HG02588 (cell line): ENCODE measurements at regions not wholly inside any gene's neighbourhood (a gene's known extent, or its start where the extent isn't known, plus 50 kb on each side); places are given as distances from the start of the nearest gene placed in this dataset.

ENCODE experiments used
- ATAC-seq: cut with Tn5 transposase; IDR thresholded peaks from one replicate; pipeline ENCODE4 v1.9.1; 2021; ENCODE audit warnings: mild to moderate bottlenecking, moderate library complexity; ENCODE audit not compliant: unreplicated experiment

- no peak for ATAC-seq
Observed at GRCh38 chr22:49325531-49326395, 501.9 kb downstream of the BRD1 start.

GRCh38 chr22:49324527-49325491, 502.9 kb downstream of the BRD1 start:
- no peak for ATAC-seq

- ATAC-seq: no peak
Observed at GRCh38 chr22:49323751-49324415, 503.8 kb downstream of the BRD1 start.

- ATAC-seq: no peak
Observed at GRCh38 chr22:49322861-49323622, 504.6 kb downstream of the BRD1 start.

- ATAC-seq: no peak
Observed at GRCh38 chr22:49322231-49322630, 505.4 kb downstream of the BRD1 start.

- no peak for ATAC-seq
Observed at GRCh38 chr22:49321477-49322055, 506.1 kb downstream of the BRD1 start.

GRCh38 chr22:49320714-49321476, 506.8 kb downstream of the BRD1 start:
- ATAC-seq: no peak

- ATAC-seq: no peak
Observed at GRCh38 chr22:49317369-49317768, 510.3 kb downstream of the BRD1 start.

GRCh38 chr22:49312601-49313000, 515.1 kb downstream of the BRD1 start:
- no peak for ATAC-seq

GRCh38 chr22:49310354-49310753, 517.3 kb downstream of the BRD1 start:
- ATAC-seq: no peak

GRCh38 chr22:49308300-49308699, 519.4 kb downstream of the BRD1 start:
- ATAC-seq: no peak

- ATAC-seq: no peak
Observed at GRCh38 chr22:49307870-49308269, 519.8 kb downstream of the BRD1 start.

GRCh38 chr22:49307481-49307830, 520.2 kb downstream of the BRD1 start:
- no peak for ATAC-seq

- ATAC-seq: no peak
Observed at GRCh38 chr22:49306632-49307480, 520.8 kb downstream of the BRD1 start.

GRCh38 chr22:49305966-49306631, 521.6 kb downstream of the BRD1 start:
- no peak for ATAC-seq

GRCh38 chr22:49305214-49305965, 522.3 kb downstream of the BRD1 start:
- no peak for ATAC-seq

- ATAC-seq: no peak
Observed at GRCh38 chr22:49303781-49304461, 523.8 kb downstream of the BRD1 start.
